GM18526 (cell line): ENCODE measurements at regions not wholly inside any gene's neighbourhood (a gene's known extent, or its start where the extent isn't known, plus 50 kb on each side); places are given as distances from the start of the nearest gene placed in this dataset.

Experiments used
- POLR2A ChIP-seq: IDR thresholded peaks from 3 replicates; pipeline ENCODE4 v1.6.1; 2011; ENCODE audit not compliant: insufficient read length; ENCODE audit errors: extremely low read depth

GRCh38 chr16:85469929-85470590 is 143.1 kb upstream of the GSE1 start:
- no peak for TF ChIP-seq POLR2A

- no peak for TF ChIP-seq POLR2A
Measured at GRCh38 chr16:85470873-85471272, 142.2 kb upstream of the GSE1 start.

GRCh38 chr16:85471469-85472431 is 141.4 kb upstream of the GSE1 start:
- TF ChIP-seq POLR2A, result no peak

GRCh38 chr16:85472514-85472913 is 140.6 kb upstream of the GSE1 start:
- no peak for TF ChIP-seq POLR2A

GRCh38 chr16:85473323-85473722 is 139.8 kb upstream of the GSE1 start:
- no peak for TF ChIP-seq POLR2A

GRCh38 chr16:85473909-85474620 is 139.1 kb upstream of the GSE1 start:
- no peak for TF ChIP-seq POLR2A

- TF ChIP-seq POLR2A, result no peak
Measured at GRCh38 chr16:85474621-85475217, 138.4 kb upstream of the GSE1 start.

- TF ChIP-seq POLR2A, result no peak
Measured at GRCh38 chr16:85475233-85475632, 137.9 kb upstream of the GSE1 start.

GRCh38 chr16:85475691-85476300 is 137.3 kb upstream of the GSE1 start:
- TF ChIP-seq POLR2A, result no peak

- TF ChIP-seq POLR2A, result no peak
Measured at GRCh38 chr16:85476389-85476788, 136.7 kb upstream of the GSE1 start.

GRCh38 chr16:85477801-85478363 is 135.2 kb upstream of the GSE1 start:
- TF ChIP-seq POLR2A, result no peak

GRCh38 chr16:85479972-85480726 is 133.0 kb upstream of the GSE1 start:
- TF ChIP-seq POLR2A, result no peak

GRCh38 chr16:85480727-85481101 is 132.4 kb upstream of the GSE1 start:
- TF ChIP-seq POLR2A, result no peak

GRCh38 chr16:85481206-85481605 is 131.9 kb upstream of the GSE1 start:
- TF ChIP-seq POLR2A, result no peak
